IPS-18c (cell line): ENCODE measurements at regions not wholly inside any gene's neighbourhood (a gene's known extent, or its start where the extent isn't known, plus 50 kb on each side); places are given as distances from the start of the nearest gene placed in this dataset.
"Not testable (repeated sequence)": the region's sequence is repeated elsewhere in the genome, so short reads cannot be mapped to it uniquely, and the experiment has no call there.

ENCODE experiments used
- H3K4me3 ChIP-seq: 2 replicates; pipeline ENCODE4 v1.7.0; 2013; ENCODE audit warnings: low read depth, mild to moderate bottlenecking, low read length, moderate library complexity; ENCODE audit not compliant: insufficient read depth
- H3K9me3 ChIP-seq: one replicate; pipeline ENCODE4 v1.6.1; 2013; ENCODE audit warnings: mild to moderate bottlenecking, low read length, moderate library complexity; ENCODE audit not compliant: control insufficient read depth, insufficient read depth

GRCh38 chrX:54615109-54615508 lies 85.1 kb downstream of the GNL3L start:
- H3K4me3 ChIP-seq = no peak overlapping the region
- peaks cover 7% of the 10 kb centered on the region for H3K9me3 ChIP-seq

GRCh38 chrX:54633641-54634040 lies 103.6 kb downstream of the GNL3L start:
- H3K9me3 ChIP-seq = peaks cover 2% of the 10 kb centered on the region
- H3K4me3 ChIP-seq = no peak overlapping the region

- Histone ChIP-seq H3K4me3 (no peak overlapping the region; the same call in 1 of the 2 replicates), H3K9me3 (no peaks in the 10 kb centered on the region)
Observed at GRCh38 chrX:54639018-54639345, 109.0 kb downstream of the GNL3L start.

GRCh38 chrX:54639346-54640102 lies 109.5 kb downstream of the GNL3L start:
- peak overlapping the region; percentile 61 for H3K4me3 ChIP-seq

GRCh38 chrX:54640103-54640690 lies 110.2 kb downstream of the GNL3L start:
- H3K4me3 ChIP-seq = peak overlapping the region; percentile 61; the same call in 1 of the 2 replicates
- no peaks in the 10 kb centered on the region for H3K9me3 ChIP-seq

More at GRCh38 chrX:54639346-54640102, 109.5 kb downstream of the GNL3L start:
- no peaks in the 10 kb centered on the region for H3K9me3 ChIP-seq

GRCh38 chrX:54640736-54641135 lies 110.7 kb downstream of the GNL3L start:
- no peaks in the 10 kb centered on the region for H3K9me3 ChIP-seq

GRCh38 chrX:54641530-54641929 lies 111.5 kb downstream of the GNL3L start:
- H3K4me3 ChIP-seq = no peak overlapping the region
- H3K9me3 ChIP-seq = no peaks in the 10 kb centered on the region

More at GRCh38 chrX:54640736-54641135, 110.7 kb downstream of the GNL3L start:
- H3K4me3 ChIP-seq = no peak overlapping the region

GRCh38 chrX:54647607-54648006 lies 117.6 kb downstream of the GNL3L start:
- H3K4me3 ChIP-seq, H3K9me3 ChIP-seq: not testable (repeated sequence)

- Histone ChIP-seq H3K9me3 (no peaks in the 10 kb centered on the region), H3K4me3 (no peak overlapping the region)
Observed at GRCh38 chrX:54659547-54659946, 129.5 kb downstream of the GNL3L start.

GRCh38 chrX:54675762-54676161 lies 122.3 kb downstream of the ITIH6 start:
- Histone ChIP-seq H3K4me3 (no peak overlapping the region), H3K9me3 (no peaks in the 10 kb centered on the region)

GRCh38 chrX:54695231-54695630 lies 102.8 kb downstream of the ITIH6 start:
- no peak overlapping the region for H3K4me3 ChIP-seq
- H3K9me3 ChIP-seq = peaks cover 2% of the 10 kb centered on the region

- peaks cover 2% of the 10 kb centered on the region for H3K9me3 ChIP-seq
- no peak overlapping the region for H3K4me3 ChIP-seq
Observed at GRCh38 chrX:54695816-54696487, 102.1 kb downstream of the ITIH6 start.
